SU-DHL-6 (cell line): ENCODE measurements at regions not wholly inside any gene's neighbourhood (a gene's known extent, or its start where the extent isn't known, plus 50 kb on each side); places are given as distances from the start of the nearest gene placed in this dataset.

ENCODE experiments used
- CTCF ChIP-seq: fragments of 200-600 bp; sonication (generic); IDR thresholded peaks from one replicate; pipeline ENCODE4 v1.5.1; 2017; ENCODE audit warnings: antibody characterized with exemption, mild to moderate bottlenecking, low read length, moderate library complexity; ENCODE audit not compliant: insufficient read depth, poor library complexity, severe bottlenecking
- EZH2phosphoT487 ChIP-seq: fragments of 200-600 bp; sonication (generic), shearing (Covaris generic); conservative IDR thresholded peaks from 2 replicates; pipeline ENCODE4 v1.6.1; 2018; ENCODE audit warnings: mild to moderate bottlenecking, antibody characterized with exemption, low read length, moderate library complexity, mixed read lengths

- TF ChIP-seq EZH2phosphoT487 (no peak), CTCF (no peak)
These were observed 577.4 kb downstream of the CBLN2 start for GRCh38 chr18:71966791-71967190.
